ENCODE measurements at regions not wholly inside any gene's neighbourhood (a gene's known extent, or its start where the extent isn't known, plus 50 kb on each side); places are given as distances from the start of the nearest gene placed in this dataset.

- H3K9me3 ChIP-seq (ENCODE audit: control insufficient read depth, insufficient read depth, low read length): 0 out of 2 replicates have a peak, but pooled peaks cover 6% of the 10 kb centered on the region
- H3K36me3 ChIP-seq (ENCODE audit: control insufficient read depth, low read length): no peaks in the 10 kb centered on the region
- no peaks in the 10 kb centered on the region for H3K27me3 ChIP-seq (ENCODE audit: control insufficient read depth, low read length)
- TF ChIP-seq, protein P1, sequence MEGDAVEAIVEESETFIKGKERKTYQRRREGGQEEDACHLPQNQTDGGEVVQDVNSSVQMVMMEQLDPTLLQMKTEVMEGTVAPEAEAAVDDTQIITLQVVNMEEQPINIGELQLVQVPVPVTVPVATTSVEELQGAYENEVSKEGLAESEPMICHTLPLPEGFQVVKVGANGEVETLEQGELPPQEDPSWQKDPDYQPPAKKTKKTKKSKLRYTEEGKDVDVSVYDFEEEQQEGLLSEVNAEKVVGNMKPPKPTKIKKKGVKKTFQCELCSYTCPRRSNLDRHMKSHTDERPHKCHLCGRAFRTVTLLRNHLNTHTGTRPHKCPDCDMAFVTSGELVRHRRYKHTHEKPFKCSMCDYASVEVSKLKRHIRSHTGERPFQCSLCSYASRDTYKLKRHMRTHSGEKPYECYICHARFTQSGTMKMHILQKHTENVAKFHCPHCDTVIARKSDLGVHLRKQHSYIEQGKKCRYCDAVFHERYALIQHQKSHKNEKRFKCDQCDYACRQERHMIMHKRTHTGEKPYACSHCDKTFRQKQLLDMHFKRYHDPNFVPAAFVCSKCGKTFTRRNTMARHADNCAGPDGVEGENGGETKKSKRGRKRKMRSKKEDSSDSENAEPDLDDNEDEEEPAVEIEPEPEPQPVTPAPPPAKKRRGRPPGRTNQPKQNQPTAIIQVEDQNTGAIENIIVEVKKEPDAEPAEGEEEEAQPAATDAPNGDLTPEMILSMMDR (IDR thresholded peaks at IDR 0.05; ENCODE audit: low read depth, low read length, poor library complexity, severe bottlenecking): peak; percentile 68
- no peak for TF ChIP-seq EZH2phosphoT487 (IDR thresholded peaks at IDR 0.05; ENCODE audit: borderline replicate concordance, low read length)
- no peak overlapping the region for H3K4me3 ChIP-seq (ENCODE audit: low read length)
- H4K20me1 ChIP-seq (ENCODE audit: control insufficient read depth, insufficient read depth, low read depth, low read length): no peaks in the 10 kb centered on the region
- no peaks in the 10 kb centered on the region for H3K9me2 ChIP-seq (replicated peaks; ENCODE audit: control insufficient read depth, low read length)
- no peaks in the 10 kb centered on the region for H3F3A ChIP-seq (ENCODE audit: control insufficient read depth, insufficient read depth)
- no peaks in the 10 kb centered on the region for H3K79me2 ChIP-seq (ENCODE audit: control insufficient read depth, low read length)
- peaks cover 5% of the 10 kb centered on the region for H3K4me1 ChIP-seq (ENCODE audit: control insufficient read depth, low read length)
- no peak overlapping the region for H3K4me2 ChIP-seq (ENCODE audit: low read length)
- no peak overlapping the region for H3K27ac ChIP-seq (ENCODE audit: low read depth, low read length)
These were observed 138.0 kb upstream of the KCNN2 start for GRCh38 chr5:114223866-114224265.

- Histone ChIP-seq H3K9me2 (replicated peaks; ENCODE audit: control insufficient read depth, low read length) (no peaks in the 10 kb centered on the region), H3K27me3 (ENCODE audit: control insufficient read depth, low read length) (no peaks in the 10 kb centered on the region), H3K9me3 (ENCODE audit: control insufficient read depth, insufficient read depth, low read length) (no peaks in the 10 kb centered on the region), H3K79me2 (ENCODE audit: control insufficient read depth, low read length) (no peaks in the 10 kb centered on the region), H3F3A (ENCODE audit: control insufficient read depth, insufficient read depth) (no peaks in the 10 kb centered on the region), H3K36me3 (ENCODE audit: control insufficient read depth, low read length) (no peaks in the 10 kb centered on the region), H3K27ac (ENCODE audit: low read depth, low read length) (no peak overlapping the region), H3K4me2 (ENCODE audit: low read length) (no peak overlapping the region), H3K4me1 (ENCODE audit: control insufficient read depth, low read length) (no peaks in the 10 kb centered on the region), H3K4me3 (ENCODE audit: low read length) (no peak overlapping the region), H4K20me1 (ENCODE audit: control insufficient read depth, insufficient read depth, low read depth, low read length) (no peaks in the 10 kb centered on the region)
- no peak for TF ChIP-seq EZH2phosphoT487 (IDR thresholded peaks at IDR 0.05; ENCODE audit: borderline replicate concordance, low read length)
- TF ChIP-seq, protein P1 (IDR thresholded peaks at IDR 0.05; ENCODE audit: low read depth, low read length, poor library complexity, severe bottlenecking): no peak
These were observed 124.1 kb upstream of the KCNN2 start for GRCh38 chr5:114237766-114238165.

DNA sequence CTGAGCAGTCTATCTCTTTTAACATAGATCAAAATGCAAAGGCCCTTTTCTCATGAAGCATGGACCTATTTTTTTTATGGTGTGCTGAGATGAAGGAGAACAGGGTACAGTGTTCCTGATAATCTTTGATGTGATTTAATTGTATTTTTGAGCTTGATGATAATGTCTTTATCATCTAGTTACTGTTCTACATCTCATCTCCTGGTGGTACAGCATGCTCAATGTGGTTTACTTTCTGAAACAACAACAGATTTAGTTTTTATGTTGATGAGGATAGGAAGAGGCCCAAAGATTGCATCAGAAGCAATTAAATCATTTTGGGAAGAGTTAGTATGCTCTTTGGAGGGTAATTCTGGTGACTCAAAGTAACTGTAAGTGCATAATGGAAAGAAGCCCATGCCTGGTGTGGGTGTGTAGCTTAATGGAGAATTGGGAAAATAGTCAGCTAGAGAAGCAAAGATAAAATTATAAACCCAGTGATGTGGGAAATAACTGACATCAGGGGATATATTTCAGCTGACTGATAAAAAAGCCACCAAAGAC is 123.0 kb upstream of the KCNN2 start:
- H3K27ac ChIP-seq (ENCODE audit: low read depth, low read length): no peak overlapping the region
- no peak for TF ChIP-seq EZH2phosphoT487 (IDR thresholded peaks at IDR 0.05; ENCODE audit: borderline replicate concordance, low read length)
- TF ChIP-seq, protein P1 (IDR thresholded peaks at IDR 0.05; ENCODE audit: low read depth, low read length, poor library complexity, severe bottlenecking): no peak

More for the DNA sequence above, 123.0 kb upstream of the KCNN2 start:
- H3K36me3 ChIP-seq (ENCODE audit: control insufficient read depth, low read length): no peaks in the 10 kb centered on the region
- no peaks in the 10 kb centered on the region for H3K9me2 ChIP-seq (replicated peaks; ENCODE audit: control insufficient read depth, low read length)
- no peaks in the 10 kb centered on the region for H3K27me3 ChIP-seq (ENCODE audit: control insufficient read depth, low read length)
- H3K9me3 ChIP-seq (ENCODE audit: control insufficient read depth, insufficient read depth, low read length): no peaks in the 10 kb centered on the region
- H3K4me2 ChIP-seq (ENCODE audit: low read length): no peak overlapping the region
- H3K4me3 ChIP-seq (ENCODE audit: low read length): no peak overlapping the region
- no peaks in the 10 kb centered on the region for H4K20me1 ChIP-seq (ENCODE audit: control insufficient read depth, insufficient read depth, low read depth, low read length)
- H3F3A ChIP-seq (ENCODE audit: control insufficient read depth, insufficient read depth): no peaks in the 10 kb centered on the region
- no peaks in the 10 kb centered on the region for H3K79me2 ChIP-seq (ENCODE audit: control insufficient read depth, low read length)
- no peaks in the 10 kb centered on the region for H3K4me1 ChIP-seq (ENCODE audit: control insufficient read depth, low read length)
